Suprapubic skin (tissue), 4 donors: ENCODE measurements at regions not wholly inside any gene's neighbourhood (a gene's known extent, or its start where the extent isn't known, plus 50 kb on each side); places are given as distances from the start of the nearest gene placed in this dataset.

ENCODE experiments used
- CTCF ChIP-seq, 2 donors: fragments of 200-600 bp in 1 of 2; fragments of 450-650 bp in 1 of 2; sonication (generic) in 1 of 2; IDR thresholded peaks; one replicate each; pipeline ENCODE4 v1.5.1; 2016 to 2019; ENCODE audit warnings: antibody characterized with exemption in 2 of 2, mild to moderate bottlenecking in 1 of 2, moderate library complexity in 1 of 2
- POLR2A ChIP-seq, 2 donors: fragments of 450-650 bp; IDR thresholded peaks; one replicate each; pipeline ENCODE4 v1.6.1; 2017; ENCODE audit warnings: antibody characterized with exemption in 2 of 2, mild to moderate bottlenecking in 2 of 2, moderate library complexity in 2 of 2
- POLR2AphosphoS5 ChIP-seq, 3 donors: sonication (generic); formaldehyde crosslinking; IDR thresholded peaks; one replicate each; pipeline ENCODE4 v1.6.1; 2017; ENCODE audit warnings: antibody characterized with exemption in 3 of 3

- no peak for TF ChIP-seq CTCF (IDR thresholded peaks at IDR 0.05)
- no peak for TF ChIP-seq POLR2A (IDR thresholded peaks at IDR 0.05)
- no peak for TF ChIP-seq POLR2AphosphoS5 (IDR thresholded peaks at IDR 0.05)
Measured at GRCh38 chr3:106239195-106239697, 370.4 kb upstream of the CBLB start.
